IMR-90 (cell line): ENCODE measurements at regions not wholly inside any gene's neighbourhood (a gene's known extent, or its start where the extent isn't known, plus 50 kb on each side); places are given as distances from the start of the nearest gene placed in this dataset.

Experiments
- ATAC-seq: fragments of 200-7000 bp; cut with Tn5 transposase; 2 replicates; pipeline ENCODE4 v1.9.1; 2020; ENCODE audit warnings: low read depth, mild to moderate bottlenecking, moderate library complexity
- BruUV-seq: library from RNA; stranded (reverse); fragments of 400-500 nt; replicated peaks from 2 replicates; lab custom pipeline; 2021; lab: Mats Ljungman, UMichigan
- CTCF ChIA-PET: fragments of 300-600 bp; formaldehyde crosslinking; extraction: SDS; loops from one replicate; lab custom pipeline; 2021; ENCODE audit warnings: antibody characterized with exemption; lab: Yijun Ruan, JAX
- POLR2A ChIA-PET: fragments of 300-600 bp; sonication (Branson Sonifier 250); formaldehyde crosslinking; loops from one replicate; lab custom pipeline; 2022; ENCODE audit warnings: antibody characterized with exemption; ENCODE audit not compliant: unreplicated experiment; lab: Charles Lee
- DNase-seq: peaks from one replicate; pipeline ENCODE4 v3.0.0; 2013
- H2AFZ ChIP-seq: replicated peaks from 2 replicates; pipeline ENCODE3; 2013; ENCODE audit warnings: low read length, mild to moderate bottlenecking; ENCODE audit not compliant: poor library complexity
- H2AK5ac ChIP-seq: 2 replicates; pipeline ENCODE4 v1.6.1; 2013; ENCODE audit warnings: low read depth, low read length, inconsistent platforms
- H2AK9ac ChIP-seq: replicated peaks from 2 replicates; pipeline ENCODE3; 2013; ENCODE audit warnings: mild to moderate bottlenecking, low read depth, low read length, moderate library complexity; ENCODE audit not compliant: poor library complexity
- H2BK120ac ChIP-seq: 2 replicates; pipeline ENCODE4 v1.6.1; 2013; ENCODE audit warnings: low read depth, low read length, inconsistent platforms
- H2BK15ac ChIP-seq: 3 replicates; pipeline ENCODE4 v1.6.1; 2013; ENCODE audit warnings: low read depth, low read length, inconsistent platforms
- H2BK20ac ChIP-seq: 2 replicates; pipeline ENCODE4 v1.6.1; 2013; ENCODE audit warnings: low read depth, mild to moderate bottlenecking, inconsistent platforms, low read length, moderate library complexity
- H2BK5ac ChIP-seq: 2 replicates; pipeline ENCODE4 v1.6.1; 2013; ENCODE audit warnings: mild to moderate bottlenecking, low read depth, low read length, inconsistent platforms; ENCODE audit not compliant: poor library complexity, severe bottlenecking
- H3K14ac ChIP-seq: replicated peaks from 2 replicates; pipeline ENCODE4 v1.6.1; 2013; ENCODE audit warnings: low read depth, low read length, inconsistent platforms
- H3K18ac ChIP-seq: 2 replicates; pipeline ENCODE4 v1.6.1; 2013; ENCODE audit warnings: low read depth, low read length, control low read depth
- H3K23ac ChIP-seq: 2 replicates; pipeline ENCODE4 v1.6.1; 2013; ENCODE audit warnings: low read depth, low read length, inconsistent platforms
- H3K27ac ChIP-seq: 2 replicates; pipeline ENCODE4 v1.5.1; 2013; ENCODE audit warnings: mild to moderate bottlenecking, control low read depth, low read length; ENCODE audit not compliant: insufficient read depth
- H3K27me3 ChIP-seq: 2 replicates; pipeline ENCODE4 v1.6.1; 2013; ENCODE audit warnings: low read length; ENCODE audit not compliant: control insufficient read depth, insufficient read depth
- H3K36me3 ChIP-seq: 2 replicates; pipeline ENCODE4 v1.6.1; 2013; ENCODE audit warnings: low read length, mixed read lengths; ENCODE audit not compliant: control insufficient read depth, insufficient read depth
- H3K4ac ChIP-seq: 2 replicates; pipeline ENCODE4 v1.6.1; 2013; ENCODE audit warnings: low read depth, low read length, inconsistent platforms
- H3K4me1 ChIP-seq: 2 replicates; pipeline ENCODE4 v1.6.1; 2013; ENCODE audit warnings: low read length, mixed read lengths; ENCODE audit not compliant: control insufficient read depth, insufficient read depth
- H3K4me2 ChIP-seq: 2 replicates; pipeline ENCODE4 v1.6.1; 2013; ENCODE audit warnings: low read depth, mild to moderate bottlenecking, control low read depth, low read length, moderate library complexity
- H3K4me3 ChIP-seq: 2 replicates; pipeline ENCODE4 v1.5.1; 2013; ENCODE audit warnings: low read depth, mild to moderate bottlenecking, control low read depth, low read length, moderate library complexity; ENCODE audit not compliant: insufficient read depth
- H3K56ac ChIP-seq: 2 replicates; pipeline ENCODE4 v1.6.1; 2013; ENCODE audit warnings: low read length, inconsistent platforms; ENCODE audit not compliant: insufficient read depth; ENCODE audit errors: extremely low read depth
- H3K79me1 ChIP-seq, 2 experiments: 2 replicates each; pipeline ENCODE4 v1.6.1; 2013; ENCODE audit warnings: low read length in 2 of 2, inconsistent platforms in 1 of 2, low read depth in 1 of 2
- H3K9ac ChIP-seq: 2 replicates; pipeline ENCODE4 v1.6.1; 2013; ENCODE audit warnings: low read depth, low read length, control low read depth
- H3K9me1 ChIP-seq: 2 replicates; pipeline ENCODE4 v1.6.1; 2013; ENCODE audit warnings: low read length, inconsistent platforms; ENCODE audit not compliant: insufficient read depth
- H3K9me3 ChIP-seq: 2 replicates; pipeline ENCODE4 v1.6.1; 2013; ENCODE audit warnings: low read length; ENCODE audit not compliant: control insufficient read depth, insufficient read depth
- H4K20me1 ChIP-seq: 2 replicates; pipeline ENCODE4 v1.6.1; 2013; ENCODE audit warnings: low read length, inconsistent platforms; ENCODE audit not compliant: insufficient read depth
- H4K5ac ChIP-seq: 2 replicates; pipeline ENCODE4 v1.6.1; 2013; ENCODE audit warnings: mild to moderate bottlenecking, low read depth, low read length, control low read depth
- H4K8ac ChIP-seq, 2 experiments: 2 replicates each; pipeline ENCODE4 v1.6.1; 2013; ENCODE audit warnings: low read depth in 2 of 2, low read length in 2 of 2, control low read depth in 1 of 2, inconsistent platforms in 1 of 2
- H4K91ac ChIP-seq: 2 replicates; pipeline ENCODE4 v1.6.1; 2013; ENCODE audit warnings: low read depth, low read length, inconsistent platforms; ENCODE audit not compliant: insufficient read depth
- SMC3 ChIP-seq: fragments of 150-350 bp; IDR thresholded peaks from 2 replicates; pipeline ENCODE4 v1.6.1; 2016; ENCODE audit warnings: low read depth, mild to moderate bottlenecking, antibody characterized with exemption, low read length, moderate library complexity
- WGBS, 2 experiments: methylation state at CpG; one replicate each; pipeline versions ENCODE4 v1.1.5 to v1.1.7; 2013; ENCODE audit warnings: missing lambda C conversion rate in 2 of 2; ENCODE audit not compliant: insufficient read length in 1 of 2; ENCODE audit errors: extremely low coverage in 2 of 2; 5-methylcytosine and 5-hydroxymethylcytosine counted together
- dilution Hi-C: fragments of 300-500 bp; cut with HindIII; formaldehyde crosslinking; loops from one replicate; pipeline ENCODE4 v1.14.3; 2018; ENCODE audit warnings: low sequenced_read_pairs; ENCODE audit not compliant: unreplicated experiment
- in situ Hi-C: fragments of 300-500 bp; cut with MboI; formaldehyde crosslinking; loops from 3 replicates; pipeline ENCODE4 v1.14.3; 2019; ENCODE audit warnings: low sequenced_read_pairs, inconsistent platforms, mixed read lengths
- intact Hi-C: fragments of 100-400 bp; cut with micrococcal nuclease; formaldehyde crosslinking; loops from 2 replicates; pipeline ENCODE4 v1.10.0; 2022
- TF ChIP-seq, protein P1 (sequence below): fragments of 150-350 bp; IDR thresholded peaks from 2 replicates; pipeline ENCODE4 v1.6.1; 2017; ENCODE audit warnings: mild to moderate bottlenecking, antibody characterized with exemption, low read length, low read depth

- no peak overlapping the region for H4K8ac ChIP-seq
- H3K18ac ChIP-seq = no peak overlapping the region
- TF ChIP-seq SMC3 = no peak
- TF ChIP-seq, protein P1, sequence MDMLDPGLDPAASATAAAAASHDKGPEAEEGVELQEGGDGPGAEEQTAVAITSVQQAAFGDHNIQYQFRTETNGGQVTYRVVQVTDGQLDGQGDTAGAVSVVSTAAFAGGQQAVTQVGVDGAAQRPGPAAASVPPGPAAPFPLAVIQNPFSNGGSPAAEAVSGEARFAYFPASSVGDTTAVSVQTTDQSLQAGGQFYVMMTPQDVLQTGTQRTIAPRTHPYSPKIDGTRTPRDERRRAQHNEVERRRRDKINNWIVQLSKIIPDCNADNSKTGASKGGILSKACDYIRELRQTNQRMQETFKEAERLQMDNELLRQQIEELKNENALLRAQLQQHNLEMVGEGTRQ = no peak
- H3K4me3 ChIP-seq = no peak overlapping the region
- no peak overlapping the region for H3K14ac ChIP-seq
- H4K5ac ChIP-seq = no peak overlapping the region
- no peaks in the 10 kb centered on the region for H4K20me1 ChIP-seq
- ChIA-PET CTCF (no interaction called here), POLR2A (no interaction called here)
- intact Hi-C loops (no loop called here), in situ Hi-C loops (no loop called here), dilution Hi-C loops (no loop called here)
- H2AK5ac ChIP-seq = no peak overlapping the region
- H3K23ac ChIP-seq = no peak overlapping the region
- H3K36me3 ChIP-seq = no peaks in the 10 kb centered on the region
- H2BK20ac ChIP-seq = no peak overlapping the region
- no peak overlapping the region for H2AFZ ChIP-seq
- no peak overlapping the region for H3K56ac ChIP-seq
- 47% methylated on average over 2 of the region's 3 CpGs; no CpG with 5 or more reads in 1 of the 2 experiments for WGBS, 2 experiments
- ATAC-seq (no peak), DNase-seq (no peak)
- no peak overlapping the region for H3K27ac ChIP-seq
- no peak overlapping the region for H3K4me2 ChIP-seq
- H3K79me1 ChIP-seq = no peaks in the 10 kb centered on the region
- no peaks in the 10 kb centered on the region for H3K9me3 ChIP-seq
- H3K27me3 ChIP-seq = peaks cover 20% of the 10 kb centered on the region
- H3K4ac ChIP-seq = no peak overlapping the region
- H3K9me1 ChIP-seq = no peaks in the 10 kb centered on the region
- H3K9ac ChIP-seq = no peak overlapping the region
- no peak overlapping the region for H2BK5ac ChIP-seq
- no TSS peak for BruUV-seq
- no peak overlapping the region for H2BK15ac ChIP-seq
- no peak overlapping the region for H2AK9ac ChIP-seq
- no peak overlapping the region for H4K91ac ChIP-seq
- no peaks in the 10 kb centered on the region for H3K4me1 ChIP-seq
- H2BK120ac ChIP-seq = no peak overlapping the region
Measured at GRCh38 chr3:159593927-159594605, 394.6 kb upstream of the IL12A start.
